IPS-NIHi11 (cell line): ENCODE measurements at regions not wholly inside any gene's neighbourhood (a gene's known extent, or its start where the extent isn't known, plus 50 kb on each side); places are given as distances from the start of the nearest gene placed in this dataset.
"Not testable (repeated sequence)": the region's sequence is repeated elsewhere in the genome, so short reads cannot be mapped to it uniquely, and the experiment has no call there.

Source experiments
- DNase-seq: peaks from one replicate; pipeline ENCODE4 v3.0.0; 2012; ENCODE audit warnings: mixed read lengths, low spot score

DNA sequence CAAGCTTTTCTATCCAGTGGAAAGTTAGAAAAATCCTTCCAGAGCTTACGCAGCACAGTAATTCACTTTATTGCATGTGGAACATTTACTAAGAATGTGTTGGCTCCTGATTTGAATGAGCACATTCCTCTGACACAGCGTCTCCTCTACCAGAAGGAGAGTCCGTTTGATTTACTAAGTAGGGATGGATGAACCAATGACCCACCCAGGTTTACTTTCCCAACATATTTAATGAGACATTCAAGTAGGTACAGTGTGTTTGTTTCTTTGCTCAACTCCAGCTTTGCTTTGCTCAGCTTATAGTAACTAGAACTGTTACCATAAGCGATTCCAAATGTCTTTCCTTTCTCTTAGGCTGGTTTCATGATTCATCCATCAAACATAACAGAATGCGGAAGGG lies 161.7 kb downstream of the SMARCA1 start:
- no peak for DNase-seq

DNA sequence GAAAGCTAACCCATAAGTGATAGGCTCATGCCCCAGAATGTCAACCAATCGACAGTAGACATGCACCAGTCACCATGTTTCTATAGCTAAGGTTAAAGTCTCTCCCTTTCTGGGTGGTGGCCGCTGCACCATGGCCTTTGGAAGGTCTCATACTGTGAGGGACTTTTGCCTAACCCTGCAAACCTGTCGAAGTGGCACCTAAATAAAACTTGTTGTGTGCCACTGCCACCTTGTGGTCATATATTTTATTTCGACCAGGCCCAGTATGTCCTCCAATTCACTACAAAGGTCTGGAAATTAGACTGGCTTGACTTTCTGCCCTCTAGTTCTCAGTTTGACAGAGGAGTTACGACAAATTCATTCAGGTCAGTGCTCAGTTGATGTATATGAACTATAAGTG lies 163.1 kb downstream of the SMARCA1 start:
- DNase-seq = peak; percentile 55

DNA sequence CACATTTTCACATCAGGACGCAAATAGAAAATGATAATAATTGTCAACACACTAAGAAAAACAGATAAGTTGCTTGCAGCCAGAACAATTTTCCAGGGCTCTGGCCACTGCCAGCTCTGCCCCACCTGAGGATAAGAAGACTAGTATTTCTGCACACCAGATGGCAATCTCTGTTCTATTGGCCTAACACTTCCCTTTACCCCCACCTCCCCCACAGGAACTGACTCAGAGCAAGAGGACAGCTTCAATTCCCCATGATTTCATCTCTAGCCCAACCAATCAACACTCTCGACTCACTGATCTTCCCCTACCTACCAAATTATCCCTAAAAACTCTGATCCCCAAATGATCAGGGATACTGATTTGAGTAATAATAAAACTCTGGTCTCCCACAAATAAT lies 164.0 kb downstream of the SMARCA1 start:
- no peak for DNase-seq

DNA sequence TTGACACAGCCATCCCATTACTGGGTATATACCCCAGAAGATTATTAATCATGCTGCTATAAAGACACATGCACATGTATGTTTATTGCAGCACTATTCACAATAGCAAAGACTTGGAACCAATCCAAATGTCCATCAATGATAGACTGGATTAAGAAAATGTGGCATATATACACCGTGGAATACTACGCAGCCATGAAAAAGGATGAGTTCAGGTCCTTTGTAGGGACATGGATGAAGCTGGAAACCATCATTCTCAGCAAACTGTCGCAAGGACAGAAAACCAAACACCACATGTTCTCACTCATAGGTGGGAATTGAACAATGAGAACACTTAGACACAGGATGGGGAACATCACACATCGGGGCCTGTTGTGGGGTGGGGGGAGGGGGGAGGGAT lies 165.9 kb downstream of the SMARCA1 start:
- DNase-seq = not testable (repeated sequence)

DNA sequence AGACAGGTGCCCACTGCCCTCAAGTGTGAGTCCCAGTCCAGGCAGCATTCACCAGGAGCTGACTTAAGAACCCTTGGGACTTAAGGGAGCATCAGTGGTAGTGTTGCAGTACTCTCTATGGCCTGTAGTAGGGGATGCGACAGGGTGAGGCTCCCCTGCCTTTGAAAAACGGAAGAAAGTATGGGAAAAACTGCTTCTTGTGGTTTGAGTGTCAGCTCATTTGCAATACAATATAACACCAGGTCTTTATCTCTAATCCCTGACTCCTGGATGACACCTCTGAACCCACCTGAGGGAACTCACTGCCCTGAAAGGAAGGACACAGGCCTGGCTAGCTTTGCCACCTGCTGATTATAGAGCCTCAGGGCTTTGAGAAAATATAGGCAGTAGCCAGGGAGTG lies 176.0 kb downstream of the SMARCA1 start:
- DNase-seq = peak; percentile 20

DNA sequence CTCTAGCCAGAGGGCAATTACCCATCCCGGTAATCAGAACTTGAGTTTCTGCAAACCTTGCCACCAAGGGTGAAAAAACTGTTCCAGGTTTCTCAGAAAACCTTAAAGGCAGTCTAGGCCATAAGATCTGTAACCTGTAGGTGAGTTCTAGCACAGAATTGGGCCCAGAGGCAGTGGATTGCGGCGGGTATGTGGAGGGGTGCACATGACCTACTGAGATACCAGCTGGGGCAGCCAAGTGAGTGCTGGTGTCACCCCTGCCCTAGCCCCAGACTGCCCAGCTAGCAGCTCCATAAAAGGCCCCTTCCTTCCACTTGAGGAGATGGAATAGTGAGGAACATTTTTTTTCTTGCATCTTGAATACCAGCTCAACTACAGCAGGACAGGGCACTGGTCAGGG lies 176.7 kb downstream of the SMARCA1 start:
- no peak for DNase-seq

DNA sequence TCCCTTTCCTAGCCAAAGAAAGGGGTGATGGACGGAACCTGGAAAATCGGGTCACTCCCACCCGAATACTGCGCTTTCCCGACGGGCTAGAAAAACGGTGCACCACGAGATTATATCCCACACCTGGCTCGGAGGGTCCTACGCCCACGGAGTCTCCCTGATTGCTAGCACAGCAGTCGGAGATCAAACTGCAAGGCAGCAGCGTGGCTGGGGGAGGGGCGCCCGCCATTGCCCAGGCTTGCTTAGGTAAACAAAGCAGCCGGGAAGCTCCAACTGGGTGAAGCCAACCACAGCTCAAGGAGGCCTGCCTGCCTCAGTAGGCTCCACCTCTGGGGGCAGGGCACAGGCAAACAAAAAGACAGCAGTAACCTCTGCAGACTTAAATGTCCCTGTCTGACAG lies 186.0 kb downstream of the SMARCA1 start:
- not testable (repeated sequence) for DNase-seq

DNA sequence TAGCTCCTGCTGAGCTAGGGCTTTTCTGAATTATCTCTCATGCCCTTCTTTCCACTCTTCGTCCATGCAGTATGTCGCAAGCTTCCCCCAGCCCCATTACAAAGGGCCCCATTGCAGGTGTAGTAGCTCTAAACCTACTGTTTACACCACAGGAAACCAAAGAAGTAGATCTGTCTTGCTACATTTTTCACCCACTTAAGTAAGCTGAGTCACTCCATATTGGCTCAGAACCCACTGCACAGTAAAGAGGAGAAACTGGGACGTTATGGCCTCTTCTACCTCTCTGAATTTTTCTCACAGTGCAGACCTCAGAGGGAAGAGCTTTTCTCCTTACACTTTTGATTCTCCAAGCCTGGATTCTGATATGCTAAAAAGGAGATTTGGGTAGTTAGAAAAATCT lies 200.2 kb downstream of the SMARCA1 start:
- DNase-seq = no peak

DNA sequence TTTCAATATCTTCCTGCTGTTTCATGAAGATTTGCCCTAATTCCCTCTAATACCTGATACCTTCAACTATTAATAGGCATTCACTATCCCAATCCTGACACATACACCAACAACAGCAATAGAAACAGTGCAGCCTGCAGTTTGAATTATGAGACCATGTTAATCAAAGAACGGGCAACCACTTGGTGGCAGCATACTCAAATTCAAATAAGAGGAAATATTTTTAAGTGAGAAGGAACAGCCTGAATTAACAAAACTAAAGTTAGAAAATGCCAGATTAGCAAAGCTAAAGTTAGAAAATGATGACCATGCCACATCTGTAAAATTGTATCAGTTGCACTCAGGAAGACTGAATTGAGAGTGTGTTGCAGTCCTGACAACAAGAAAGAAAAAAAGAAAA lies 204.9 kb downstream of the SMARCA1 start:
- DNase-seq = peak; percentile 7

DNA sequence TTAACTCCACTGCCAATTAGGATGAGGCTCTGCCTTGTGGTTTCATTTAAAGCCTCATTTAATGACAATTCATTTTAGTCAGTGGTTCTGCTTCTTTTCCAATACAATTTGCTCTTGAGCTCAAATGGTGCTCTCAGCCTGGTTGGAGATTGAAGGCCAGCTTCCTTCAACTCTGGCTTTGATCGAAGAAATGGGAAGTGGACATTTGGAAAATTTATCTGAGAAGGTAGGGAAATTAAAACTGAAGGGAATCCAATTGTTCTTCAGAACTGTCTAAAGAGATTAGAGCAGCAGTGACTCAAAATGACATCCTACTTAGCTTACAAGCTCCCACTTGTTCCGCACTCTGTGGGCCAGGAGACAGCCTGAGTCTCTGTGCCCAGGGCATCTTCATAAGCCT lies 206.8 kb downstream of the SMARCA1 start:
- no peak for DNase-seq

DNA sequence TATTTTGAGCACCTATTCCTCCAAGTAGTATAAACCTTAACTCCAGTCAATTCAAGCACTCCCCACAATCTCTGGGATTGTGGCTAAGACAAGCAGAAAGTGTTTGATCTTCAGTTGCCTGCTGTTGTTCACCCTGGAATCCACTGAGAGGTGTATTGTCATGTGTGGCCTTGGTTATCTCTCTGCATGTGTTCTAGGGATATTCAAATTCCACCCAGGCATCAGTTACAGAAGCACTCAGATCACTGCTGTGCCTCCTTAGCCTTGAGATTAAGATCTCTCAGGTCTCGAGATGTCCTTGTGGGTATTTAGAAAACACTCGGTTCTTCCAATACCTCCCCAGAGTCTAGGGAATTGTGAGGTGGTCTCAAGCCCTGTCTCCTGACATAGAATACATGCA lies 213.3 kb downstream of the SMARCA1 start:
- peak; percentile 9 for DNase-seq

DNA sequence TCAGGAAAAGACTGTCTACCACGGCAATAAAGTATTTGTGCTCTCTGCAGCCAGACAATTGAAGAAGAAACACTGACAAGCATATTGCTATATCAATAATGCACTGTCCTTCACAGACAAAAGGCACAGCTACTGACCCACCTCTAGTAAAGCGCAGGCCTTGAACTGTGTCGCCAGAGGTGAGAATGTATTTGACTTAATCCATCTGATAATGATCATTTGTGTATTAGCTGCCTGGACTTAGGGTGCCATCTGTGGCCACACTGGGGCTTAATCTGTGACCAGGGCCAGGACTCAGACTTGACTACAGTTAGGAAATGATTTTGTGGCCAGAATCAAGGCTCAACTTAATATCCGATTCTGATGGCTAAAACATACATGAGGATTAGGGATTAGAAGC lies 260.4 kb downstream of the SMARCA1 start:
- DNase-seq = no peak

DNA sequence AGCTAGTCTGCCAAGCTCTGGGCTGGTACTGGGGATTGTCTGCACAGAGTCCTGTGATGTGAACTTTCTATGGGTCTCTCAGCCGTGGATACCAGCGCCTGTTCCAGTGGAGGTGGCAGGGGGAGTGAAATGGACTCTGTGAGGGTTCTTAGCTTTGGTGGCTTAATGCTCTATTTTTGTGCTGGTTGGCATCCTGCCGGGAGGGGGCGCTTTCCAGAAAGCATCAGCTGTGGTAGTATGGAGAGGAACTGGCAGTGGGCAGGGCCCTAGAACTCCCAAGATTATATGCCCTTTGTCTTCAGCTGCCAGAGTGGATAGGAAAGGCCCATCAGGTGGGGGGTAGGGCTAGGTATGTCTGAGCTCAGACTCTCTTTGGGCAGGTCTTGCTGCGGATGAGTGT lies 267.8 kb downstream of the SMARCA1 start:
- not testable (repeated sequence) for DNase-seq

DNA sequence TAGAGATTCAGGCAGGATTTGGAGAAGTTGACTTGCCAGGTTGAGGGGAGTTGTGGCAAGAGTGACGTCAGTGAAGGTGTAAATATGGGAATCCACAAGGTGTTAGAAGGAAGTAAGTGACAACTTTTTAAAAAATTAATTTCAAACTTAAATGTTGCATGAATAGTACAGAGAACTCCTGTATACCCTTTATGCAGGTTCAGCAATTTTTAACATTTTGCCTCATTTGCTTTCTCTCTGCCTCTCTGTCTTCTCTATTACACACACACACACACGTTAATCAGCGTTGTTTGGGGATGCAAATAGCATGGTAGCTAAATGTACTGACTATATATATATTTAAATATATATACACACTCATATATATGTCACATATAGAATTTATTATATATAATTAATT lies 273.7 kb downstream of the SMARCA1 start:
- no peak for DNase-seq

DNA sequence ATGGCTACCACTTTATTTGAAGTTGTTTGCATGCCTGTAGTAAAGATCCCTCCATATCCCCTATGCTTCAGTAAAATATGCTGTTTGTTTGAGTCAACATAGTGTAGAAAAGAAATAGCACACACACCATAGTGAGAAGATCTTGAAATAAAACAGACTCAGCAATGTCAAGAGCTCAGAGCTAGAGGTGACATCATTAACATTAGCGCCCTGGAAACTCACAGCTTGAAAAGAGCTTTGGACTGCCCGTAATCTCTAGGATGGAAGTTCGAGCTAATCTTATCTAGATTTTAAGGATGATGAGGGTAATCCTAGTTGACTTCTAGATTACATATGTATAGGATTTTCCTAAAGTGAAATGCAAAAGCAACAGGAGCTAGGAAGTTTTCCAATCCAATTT lies 275.6 kb downstream of the SMARCA1 start:
- DNase-seq = no peak

DNA sequence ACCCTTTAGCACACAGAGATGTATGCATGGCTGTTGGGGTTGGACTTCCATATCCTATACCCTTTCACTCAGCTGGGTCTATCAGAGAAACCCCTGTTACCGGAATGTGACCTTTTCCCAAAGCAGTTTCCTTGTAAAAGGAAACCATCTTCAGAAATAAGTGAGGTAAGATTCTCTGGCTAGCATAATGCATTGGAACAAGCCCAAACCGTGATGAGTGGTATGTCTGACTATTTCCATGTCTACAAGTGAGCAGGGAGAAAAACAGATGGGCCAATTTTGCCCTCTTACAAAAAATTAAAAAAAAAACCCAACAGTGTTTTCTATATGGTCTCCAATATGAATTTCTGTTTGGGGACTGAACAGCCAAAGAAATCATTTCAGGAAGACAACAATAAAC lies 283.9 kb downstream of the SMARCA1 start:
- DNase-seq = no peak

DNA sequence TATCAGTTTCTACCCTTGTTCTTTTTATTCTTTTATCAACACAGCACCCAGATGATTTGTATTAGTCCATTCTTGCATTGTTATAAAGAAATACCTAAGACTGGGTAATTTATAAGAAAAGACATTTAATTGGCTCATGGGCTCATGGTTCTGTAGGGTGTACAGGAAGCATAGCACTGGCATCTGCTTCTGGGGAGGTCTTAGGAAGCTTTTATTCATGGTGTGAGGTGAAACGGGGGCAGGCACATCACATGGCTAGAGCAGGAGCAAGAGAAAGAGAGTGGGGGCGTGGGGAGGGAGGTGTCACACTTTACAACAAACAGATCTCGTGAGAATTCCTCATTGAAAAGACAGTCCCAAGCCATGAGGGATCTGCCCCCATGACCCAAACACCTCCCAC lies 285.3 kb downstream of the SMARCA1 start:
- DNase-seq = no peak

DNA sequence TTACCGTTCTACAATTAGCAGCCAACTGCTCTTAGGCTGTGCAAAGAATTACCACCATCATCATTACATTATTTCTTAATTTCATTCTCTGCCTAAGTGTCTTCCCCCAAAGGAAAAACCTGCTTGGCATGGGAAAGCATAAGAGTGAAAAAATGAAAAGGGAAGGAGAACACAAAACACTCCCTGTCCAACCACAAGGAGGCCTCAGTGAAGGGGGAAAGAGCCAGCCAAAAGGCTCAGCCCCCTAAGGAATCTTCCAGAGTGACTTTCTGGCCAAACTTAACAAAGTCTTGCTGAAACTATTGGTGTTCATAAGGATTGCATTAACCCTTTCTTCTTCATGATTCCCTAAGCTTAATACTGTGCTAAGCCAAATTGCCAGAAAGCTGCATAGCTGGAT lies 287.4 kb downstream of the SMARCA1 start:
- peak; percentile 7 for DNase-seq

DNA sequence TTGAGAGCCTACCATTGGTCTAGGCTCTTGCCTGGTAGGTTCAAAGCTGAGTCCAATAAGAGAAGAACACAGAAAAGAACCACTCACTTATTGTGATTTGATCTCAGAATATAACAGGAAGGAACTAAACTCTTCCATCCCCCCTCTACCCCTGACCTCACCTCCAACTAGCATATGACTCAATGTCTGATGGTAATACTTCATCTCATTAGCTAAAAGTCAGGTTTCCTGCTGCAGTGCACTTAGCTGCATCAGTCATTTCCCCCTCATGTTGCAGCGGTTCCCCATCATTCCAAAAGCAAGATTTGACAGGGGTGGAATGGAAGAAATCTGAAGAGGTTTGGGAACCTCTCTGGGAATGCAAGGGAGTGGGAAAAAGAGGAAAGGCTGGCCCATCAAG lies 289.5 kb downstream of the SMARCA1 start:
- DNase-seq = no peak

DNA sequence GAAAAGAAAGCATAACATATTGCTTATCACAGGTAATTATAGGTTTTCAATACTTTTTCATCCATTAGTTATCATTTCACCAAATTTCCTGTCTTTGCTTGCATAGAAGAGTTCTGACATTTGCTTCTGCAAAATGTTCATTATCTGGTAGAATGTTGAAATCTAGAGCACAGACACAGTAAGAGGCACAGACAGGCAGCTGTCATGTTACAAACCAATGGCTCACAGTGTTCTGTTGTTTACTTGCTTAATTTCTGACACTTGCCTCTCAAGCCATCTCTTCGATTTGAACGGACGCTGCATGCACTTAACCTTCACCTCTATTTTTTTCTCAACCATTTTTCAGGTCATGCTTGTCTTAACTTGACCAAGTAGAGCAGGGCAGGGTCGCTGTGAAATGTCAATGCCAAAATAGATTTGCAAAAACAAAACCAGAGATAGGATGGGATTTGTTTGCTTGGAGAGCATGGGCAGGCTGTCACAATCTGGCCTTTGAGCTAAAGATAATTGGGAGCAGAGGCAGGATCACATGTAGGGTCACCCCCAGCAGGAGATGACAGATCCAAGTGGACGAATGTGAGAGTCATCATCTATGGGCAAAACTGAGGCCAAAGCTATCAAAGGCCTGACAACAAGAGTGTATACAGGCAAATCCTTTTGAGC lies 292.3 kb downstream of the SMARCA1 start:
- no peak for DNase-seq

DNA sequence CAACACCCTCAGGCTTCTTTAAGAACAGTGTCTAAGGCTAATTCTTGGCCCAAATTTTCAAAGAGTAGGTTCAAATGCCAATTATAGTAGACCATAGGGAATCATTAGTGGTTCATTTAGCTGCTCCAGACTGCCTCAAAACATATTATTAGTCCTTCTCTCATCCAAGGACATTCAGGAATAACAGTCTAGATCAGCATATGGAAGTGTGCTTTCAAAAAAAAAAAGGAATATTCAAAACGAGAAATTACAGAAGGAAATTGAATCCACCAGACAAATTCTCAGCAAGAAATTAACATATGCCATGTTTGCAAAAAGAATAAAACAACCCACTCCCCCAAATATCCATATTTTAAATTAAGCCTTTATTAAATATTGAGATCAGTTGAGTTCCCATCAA lies 293.1 kb downstream of the SMARCA1 start:
- no peak for DNase-seq

DNA sequence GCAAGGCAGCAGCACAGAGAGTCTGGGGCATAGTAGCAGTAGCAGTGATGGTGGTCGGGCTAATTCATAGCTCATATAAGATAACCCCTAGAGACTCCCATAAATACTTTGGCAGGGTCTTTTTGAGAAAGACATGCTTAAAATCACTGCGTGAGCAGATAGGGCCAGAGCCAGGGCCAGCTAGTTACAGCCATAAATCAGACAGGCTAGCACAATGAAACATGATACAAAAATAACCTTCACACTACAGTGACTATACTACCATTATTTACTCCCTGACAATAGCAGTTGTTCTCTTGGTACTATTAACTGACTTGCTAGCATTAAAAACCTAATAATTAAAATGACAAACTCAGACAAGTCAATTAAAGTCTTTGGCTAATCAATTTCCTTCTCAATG lies 295.9 kb downstream of the SMARCA1 start:
- DNase-seq = no peak

DNA sequence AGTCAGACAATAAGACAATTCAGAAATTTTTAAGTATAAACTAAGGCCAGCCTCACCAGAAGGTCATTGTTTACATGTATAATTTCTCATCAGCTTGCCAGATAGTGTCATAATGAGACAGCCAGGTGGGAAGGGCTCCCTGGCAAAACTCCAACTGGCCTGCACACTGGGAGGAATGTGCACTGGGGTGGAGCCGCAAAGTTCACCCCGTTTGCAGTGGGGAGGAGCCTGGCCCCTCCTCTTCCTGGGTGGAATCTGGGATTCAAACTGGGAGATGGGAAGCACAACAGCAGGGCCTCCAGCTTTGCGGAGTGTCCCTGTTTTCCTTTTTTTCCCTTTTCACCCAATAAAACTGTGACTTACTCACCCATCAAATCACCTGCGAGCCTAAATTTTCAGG lies 329.9 kb downstream of the SMARCA1 start:
- no peak for DNase-seq

DNA sequence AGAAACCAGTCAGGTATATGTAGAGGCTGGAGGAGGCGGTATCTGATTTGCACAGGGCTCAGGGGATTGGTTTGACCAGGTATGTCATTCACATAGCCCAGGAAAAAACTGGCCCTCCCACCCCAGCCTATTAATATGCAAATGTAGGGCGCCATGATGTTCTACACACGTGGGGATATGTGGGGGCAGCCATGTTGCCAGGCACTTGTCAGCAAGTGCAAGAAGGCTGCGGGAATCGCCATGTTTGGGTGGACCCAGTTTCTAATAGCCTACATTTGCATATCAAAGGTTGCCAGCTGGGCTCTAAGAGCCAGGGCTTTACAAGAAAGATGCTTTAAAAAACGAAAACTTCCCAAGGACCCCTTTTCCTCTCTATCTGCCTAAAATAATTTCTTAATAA lies 335.1 kb downstream of the SMARCA1 start:
- peak; percentile 4 for DNase-seq

DNA sequence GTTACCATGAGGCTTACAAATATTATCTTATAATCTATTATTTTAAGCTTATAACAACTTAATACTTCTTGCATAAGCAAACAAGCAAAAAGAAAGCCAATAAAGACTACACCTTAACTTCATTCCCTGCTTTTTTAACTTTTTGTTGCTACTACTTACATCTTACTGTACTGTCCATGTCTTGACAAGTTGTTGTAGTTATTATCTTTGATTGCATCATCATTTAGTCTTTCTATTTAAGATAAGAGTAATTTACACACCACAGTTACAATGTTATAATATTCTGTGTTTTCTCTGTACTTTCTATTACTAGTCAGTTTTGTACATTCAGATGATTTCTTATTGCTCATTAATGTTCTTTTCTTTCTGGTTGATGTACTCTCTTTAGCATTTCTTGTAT lies 346.6 kb downstream of the SMARCA1 start:
- DNase-seq = no peak
